Esophagus muscularis mucosa (tissue), 4 donors: ENCODE measurements at regions not wholly inside any gene's neighbourhood (a gene's known extent, or its start where the extent isn't known, plus 50 kb on each side); places are given as distances from the start of the nearest gene placed in this dataset.

Experiments
- CTCF ChIP-seq, 3 experiments: fragments of 200-600 bp in 2 of 3; fragments of 450-650 bp in 1 of 3; sonication (generic) in 2 of 3; IDR thresholded peaks; one replicate each; pipeline ENCODE4 v1.5.1; 2017 to 2019; ENCODE audit warnings: antibody characterized with exemption in 3 of 3, mild to moderate bottlenecking in 2 of 3, moderate library complexity in 1 of 3
- EP300 ChIP-seq: sonication (generic); formaldehyde crosslinking; IDR thresholded peaks from one replicate; pipeline ENCODE4 v1.6.1; 2017; ENCODE audit warnings: antibody characterized with exemption
- POLR2A ChIP-seq: fragments of 450-650 bp; IDR thresholded peaks from one replicate; pipeline ENCODE4 v1.6.1; 2017; ENCODE audit warnings: antibody characterized with exemption, moderate library complexity, mild to moderate bottlenecking, low read depth

- TF ChIP-seq CTCF (IDR thresholded peaks at IDR 0.05): no peak
- no peak for TF ChIP-seq POLR2A
- no peak for TF ChIP-seq EP300
These were observed 197.5 kb upstream of the SERP2 start for GRCh38 chr13:44176173-44176572.
